IgD-negative memory B cell (primary cell): ENCODE measurements at regions not wholly inside any gene's neighbourhood (a gene's known extent, or its start where the extent isn't known, plus 50 kb on each side); places are given as distances from the start of the nearest gene placed in this dataset.

ENCODE experiments used
- H3K27ac Mint-ChIP-seq, 3 donors: one replicate each; pipeline ENCODE4 v1.8.0; 2020 to 2022; ENCODE audit warnings: mild to moderate bottlenecking in 3 of 3, mixed read lengths in 3 of 3, moderate library complexity in 1 of 3
- H3K27me3 Mint-ChIP-seq: one replicate; pipeline ENCODE4 v1.8.0; 2021; ENCODE audit warnings: mixed read lengths
- H3K36me3 Mint-ChIP-seq: one replicate; pipeline ENCODE4 v1.8.0; 2020; ENCODE audit warnings: mild to moderate bottlenecking, mixed read lengths
- H3K4me1 Mint-ChIP-seq, 3 donors: one replicate each; pipeline ENCODE4 v1.8.0; 2020 to 2022; ENCODE audit warnings: mixed read lengths in 3 of 3, mild to moderate bottlenecking in 1 of 3
- H3K4me3 Mint-ChIP-seq, 4 donors: one replicate each; pipeline ENCODE4 v1.8.0; 2020 to 2022; ENCODE audit warnings: mild to moderate bottlenecking in 4 of 4, mixed read lengths in 4 of 4, moderate library complexity in 3 of 4
- H3K9me3 Mint-ChIP-seq, 3 donors: one replicate each; pipeline ENCODE4 v1.8.0; 2020 to 2021; ENCODE audit warnings: mixed read lengths in 3 of 3, mild to moderate bottlenecking in 1 of 3

DNA sequence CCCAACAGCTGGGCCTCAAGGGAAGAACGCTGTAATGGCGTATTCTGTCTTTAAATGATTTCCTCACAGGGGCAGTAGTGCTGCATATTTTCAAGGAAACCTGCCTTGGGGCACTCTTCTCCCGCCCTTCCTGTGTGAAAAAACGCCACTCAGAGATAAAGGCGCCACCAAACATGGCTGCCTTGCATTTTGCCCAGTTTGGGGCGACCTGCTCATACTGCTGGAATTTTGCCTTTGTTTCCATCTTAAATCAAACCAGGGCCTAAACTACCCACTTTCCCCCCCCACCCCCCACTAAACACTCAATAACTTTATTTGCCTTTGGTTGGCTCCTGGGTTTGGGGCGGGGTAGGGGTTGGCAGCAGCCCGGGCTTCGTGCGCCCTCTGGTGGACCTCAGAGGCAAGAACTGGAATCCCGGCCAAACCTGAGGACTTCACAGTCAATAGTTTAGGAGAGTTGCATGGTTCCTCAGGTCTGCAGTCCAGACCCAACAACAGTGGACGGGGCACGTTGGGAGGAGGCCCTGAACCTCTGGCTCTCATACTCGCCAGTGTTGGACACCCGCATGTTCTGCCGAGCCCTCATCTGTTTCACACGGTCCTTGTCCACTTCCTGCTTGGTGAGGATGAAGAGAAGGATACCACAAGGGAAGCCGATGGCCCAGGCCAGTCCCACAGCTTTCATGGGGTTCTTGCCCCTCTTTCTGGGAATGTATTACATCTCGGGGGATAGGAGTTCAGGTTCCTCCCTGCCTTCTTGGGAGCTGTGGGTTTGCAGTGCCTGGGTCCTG, 220.1 kb upstream of the STK26 start:
- Mint-ChIP-seq H3K36me3 (no peaks in the 10 kb centered on the region), H3K4me1 (peaks cover 3 to 8% (median 5%) of the 10 kb centered on the region in 3 donors), H3K9me3 (no peaks in the 10 kb centered on the region), H3K4me3 (peak overlapping the region; percentile 86 to 98 (median 90)), H3K27me3 (no peaks in the 10 kb centered on the region), H3K27ac (peak overlapping the region; percentile 57 to 91 (median 89))

DNA sequence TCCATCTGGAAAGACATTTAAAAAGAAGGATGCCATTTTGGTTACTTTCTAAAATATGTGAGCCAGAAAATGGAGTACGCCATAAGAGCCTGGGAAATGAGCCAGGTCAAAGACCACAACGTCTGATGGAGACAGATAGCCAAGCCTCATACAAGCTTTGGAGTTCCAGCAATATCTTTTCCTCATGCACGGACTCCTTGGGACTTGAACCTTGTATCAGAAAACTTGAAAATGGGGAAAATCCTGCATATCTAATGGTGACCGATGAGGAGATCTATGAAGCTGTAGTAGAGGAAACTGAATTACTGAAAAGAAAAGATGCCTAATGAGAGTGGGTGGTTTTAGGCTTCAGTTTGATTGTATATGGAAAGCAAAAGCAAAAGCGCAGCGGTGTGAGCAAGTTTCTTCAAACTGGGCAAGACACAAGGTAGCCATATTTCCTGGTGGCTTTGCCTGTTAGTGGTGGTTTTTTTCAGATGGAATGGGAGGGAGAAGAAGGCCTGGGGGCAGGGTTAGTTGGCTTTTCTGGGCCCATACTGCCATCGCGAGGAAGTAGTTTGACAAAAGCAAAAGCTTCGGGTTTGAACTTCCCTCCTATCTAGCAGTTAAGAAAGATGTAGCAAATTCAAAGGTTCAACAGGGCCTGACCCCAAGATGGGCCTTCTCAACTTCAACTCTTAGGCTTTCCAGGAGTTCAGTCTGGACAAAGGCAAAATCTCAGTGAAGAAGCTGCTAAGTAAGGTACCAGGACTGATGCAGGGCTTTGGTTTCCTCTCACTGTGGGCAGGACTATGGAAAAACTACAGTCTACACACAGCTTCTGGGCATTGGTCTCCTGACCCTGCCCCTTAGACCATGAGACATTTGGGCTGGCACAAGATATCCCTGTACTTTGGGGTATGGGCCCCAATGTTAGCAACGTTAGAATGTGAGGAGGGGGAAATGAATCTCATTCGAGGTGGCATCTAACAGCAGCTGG, 210.0 kb upstream of the STK26 start:
- peaks cover 16 to 25% (median 20%) of the 10 kb centered on the region in 3 donors for H3K4me1 Mint-ChIP-seq
- no peaks in the 10 kb centered on the region for H3K36me3 Mint-ChIP-seq
- H3K4me3 Mint-ChIP-seq = peak overlapping the region; percentile 67 to 93 (median 88)
- H3K27ac Mint-ChIP-seq = peak overlapping the region; percentile 67 to 96 (median 89)
- H3K27me3 Mint-ChIP-seq = no peaks in the 10 kb centered on the region
- H3K9me3 Mint-ChIP-seq = no peaks in the 10 kb centered on the region

DNA sequence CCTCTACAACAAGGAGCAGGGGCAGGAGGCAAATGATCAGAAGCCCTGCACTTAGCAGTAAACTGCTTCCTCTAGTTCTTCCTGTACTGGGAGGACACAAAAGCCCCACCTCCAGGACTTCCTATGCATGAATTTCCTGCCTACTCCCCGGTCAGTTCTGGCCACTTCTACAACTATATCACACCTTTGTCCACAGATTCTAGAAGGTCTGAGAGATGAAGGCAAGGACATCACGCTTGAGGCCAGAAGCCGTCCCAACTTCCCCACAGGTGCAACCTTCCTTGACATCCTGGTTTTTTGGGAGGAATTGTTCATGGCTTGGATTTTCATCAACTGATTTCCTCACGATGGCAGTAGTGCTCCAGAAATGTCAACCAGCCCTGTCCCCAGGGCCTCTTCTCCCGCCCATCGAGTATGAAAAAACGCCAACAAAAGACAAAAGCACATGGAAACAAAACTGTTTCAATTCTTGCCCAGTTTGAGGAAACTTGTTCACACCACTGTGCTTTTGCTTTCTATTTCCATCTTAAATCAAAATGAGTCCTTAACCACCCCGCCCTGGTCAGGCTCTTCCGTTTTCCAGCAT, 206.5 kb upstream of the STK26 start:
- Mint-ChIP-seq H3K27me3 (no peaks in the 10 kb centered on the region), H3K4me1 (peaks cover 13 to 33% (median 23%) of the 10 kb centered on the region in 3 donors), H3K36me3 (no peaks in the 10 kb centered on the region), H3K9me3 (no peaks in the 10 kb centered on the region), H3K4me3 (peak overlapping the region; percentile 72 to 94 (median 88)), H3K27ac (peak overlapping the region; percentile 69 to 97 (median 87))

DNA sequence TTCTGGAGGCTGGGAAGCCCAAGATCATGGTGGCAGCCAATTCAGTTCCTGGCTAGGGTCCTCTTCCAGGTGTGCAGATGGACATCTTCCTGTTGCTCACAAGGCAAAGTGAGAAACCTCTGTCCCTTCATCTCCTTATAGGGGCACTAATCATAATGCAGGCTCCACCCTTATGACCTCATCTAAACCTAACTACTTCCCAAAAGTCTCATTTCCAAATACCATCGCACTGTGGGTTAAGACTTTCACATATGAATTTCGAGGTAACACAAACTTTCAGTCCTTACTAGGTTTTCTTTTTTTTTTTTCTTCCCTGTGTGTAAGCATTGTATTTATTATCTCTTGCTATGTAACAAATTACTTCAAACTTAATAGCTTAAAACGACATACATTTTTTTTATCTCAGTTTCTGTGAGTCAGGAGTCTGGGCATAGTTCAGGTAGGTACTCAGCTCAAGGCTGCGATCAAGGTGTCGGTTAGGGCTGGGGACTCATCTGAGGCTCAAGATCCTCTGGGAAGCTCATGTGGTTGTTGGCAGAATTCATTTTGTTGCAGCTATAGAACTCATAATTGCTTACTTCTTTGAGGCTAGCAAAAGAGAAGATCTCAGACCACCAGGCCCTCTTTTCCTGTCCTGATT, 204.7 kb upstream of the STK26 start:
- Mint-ChIP-seq H3K27ac (peak overlapping the region in 2 of 3 donors; percentile 63 to 97), H3K36me3 (no peaks in the 10 kb centered on the region), H3K9me3 (no peaks in the 10 kb centered on the region), H3K27me3 (no peaks in the 10 kb centered on the region), H3K4me1 (peaks cover 14 to 35% (median 23%) of the 10 kb centered on the region in 3 donors), H3K4me3 (peak overlapping the region in 2 of 4 donors; percentile 72 to 74)

DNA sequence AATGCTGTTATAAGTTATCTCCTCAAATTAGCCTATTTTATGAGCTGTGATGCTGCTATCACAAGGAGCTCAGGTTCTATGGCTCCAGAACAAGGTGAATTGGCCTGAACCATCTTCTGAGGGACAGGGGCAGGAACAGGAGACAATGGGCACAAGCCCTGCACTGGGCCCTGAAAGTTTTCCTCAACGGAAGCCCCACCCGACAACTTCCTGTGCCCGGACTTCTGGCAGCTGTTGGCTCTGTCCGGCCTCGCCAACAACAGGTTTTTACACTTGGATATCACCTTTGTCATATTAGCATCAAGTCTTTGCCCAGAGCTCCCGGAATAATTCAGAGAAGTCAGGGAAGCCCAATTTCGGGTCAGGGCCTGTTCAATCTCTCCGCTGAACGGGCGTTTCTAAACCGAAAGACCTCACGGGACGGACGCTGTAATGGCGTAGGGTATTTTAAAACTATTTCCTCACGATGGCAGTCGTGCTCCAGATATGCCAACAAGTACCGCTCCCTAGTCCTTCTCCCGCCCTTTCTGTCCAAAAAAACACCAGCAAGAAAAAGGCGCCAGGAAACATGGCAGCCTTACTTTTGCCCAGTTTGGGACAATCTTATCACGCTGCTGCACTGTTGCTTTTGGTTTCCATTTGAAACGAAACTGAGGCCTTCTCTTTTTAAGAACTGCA, 201.0 kb upstream of the STK26 start:
- H3K4me1 Mint-ChIP-seq = peaks cover 8 to 19% (median 16%) of the 10 kb centered on the region in 3 donors
- peak overlapping the region; percentile 92 to 98 (median 96) for H3K4me3 Mint-ChIP-seq
- H3K9me3 Mint-ChIP-seq = no peaks in the 10 kb centered on the region
- H3K36me3 Mint-ChIP-seq = no peaks in the 10 kb centered on the region
- peak overlapping the region; percentile 89 to 100 (median 99) for H3K27ac Mint-ChIP-seq
- H3K27me3 Mint-ChIP-seq = no peaks in the 10 kb centered on the region

DNA sequence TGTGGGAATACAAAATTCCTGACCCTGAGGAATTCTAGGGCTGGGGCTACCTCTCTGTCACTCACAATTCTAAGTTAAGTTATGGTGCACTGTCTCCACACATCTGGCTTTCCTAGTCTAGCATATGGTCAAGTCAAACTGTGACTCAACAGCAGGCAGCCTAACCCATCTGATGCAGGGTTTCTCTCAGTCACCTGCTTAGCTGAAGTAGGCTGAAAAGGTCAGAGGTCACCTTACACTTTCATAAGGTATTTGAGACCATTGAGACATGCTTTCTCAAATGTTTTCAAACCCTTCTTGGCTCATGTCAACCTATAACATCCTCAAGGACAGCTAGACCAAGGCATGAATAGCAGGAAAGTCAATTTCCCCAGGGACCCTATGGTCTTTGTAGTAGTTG, 196.5 kb upstream of the STK26 start:
- Mint-ChIP-seq H3K27me3 (no peaks in the 10 kb centered on the region), H3K27ac (no peak overlapping the region), H3K36me3 (no peaks in the 10 kb centered on the region), H3K4me1 (peaks cover 7 to 16% (median 15%) of the 10 kb centered on the region in 3 donors), H3K4me3 (no peak overlapping the region), H3K9me3 (no peaks in the 10 kb centered on the region)

DNA sequence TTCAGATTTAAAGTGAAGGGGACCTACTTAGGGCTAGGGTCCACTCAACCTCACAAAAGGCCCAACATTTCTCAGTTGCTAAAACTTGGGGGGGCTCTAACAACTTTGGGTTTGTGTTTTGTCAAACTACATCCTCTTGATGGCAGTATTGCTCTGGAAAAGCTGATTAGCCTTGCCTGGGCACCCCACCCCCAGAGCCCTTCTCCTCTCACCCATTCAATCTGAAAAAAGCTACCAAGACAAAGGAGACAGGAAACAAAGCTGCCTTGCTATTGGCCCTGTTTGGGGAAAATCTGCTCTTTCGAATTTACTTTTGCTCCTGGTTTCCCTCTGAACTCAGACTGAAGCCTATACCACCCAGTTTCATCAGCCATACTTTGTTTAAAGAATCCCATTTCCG, 195.2 kb upstream of the STK26 start:
- Mint-ChIP-seq H3K4me3 (no peak overlapping the region), H3K9me3 (no peaks in the 10 kb centered on the region), H3K4me1 (peaks cover 0 to 10% (median 7%) of the 10 kb centered on the region in 3 donors), H3K36me3 (no peaks in the 10 kb centered on the region), H3K27ac (peak overlapping the region in 1 of 3 donors; percentile 47), H3K27me3 (no peaks in the 10 kb centered on the region)

DNA sequence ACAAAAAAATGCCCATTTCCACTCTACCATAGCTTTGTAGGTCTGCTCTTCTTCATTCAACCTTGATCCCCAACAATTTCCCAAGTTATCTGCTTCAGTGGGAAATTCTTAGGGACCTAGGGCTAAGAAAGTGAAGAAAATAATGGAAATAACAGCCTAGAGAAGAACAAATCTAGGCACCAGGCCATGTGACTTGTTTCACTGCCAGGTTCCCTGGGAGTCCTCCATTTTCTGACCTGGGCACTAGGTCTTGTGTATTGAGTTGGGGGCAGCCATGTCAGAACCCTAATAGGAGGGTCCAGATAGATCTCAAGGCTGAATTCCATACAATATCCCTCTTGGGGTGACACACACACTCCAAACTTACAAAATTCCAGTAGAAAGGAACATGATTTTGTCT, 194.6 kb upstream of the STK26 start:
- H3K4me1 Mint-ChIP-seq = peaks cover 0 to 9% (median 7%) of the 10 kb centered on the region in 3 donors
- H3K27ac Mint-ChIP-seq = no peak overlapping the region
- H3K36me3 Mint-ChIP-seq = no peaks in the 10 kb centered on the region
- H3K9me3 Mint-ChIP-seq = no peaks in the 10 kb centered on the region
- H3K27me3 Mint-ChIP-seq = no peaks in the 10 kb centered on the region
- no peak overlapping the region for H3K4me3 Mint-ChIP-seq

DNA sequence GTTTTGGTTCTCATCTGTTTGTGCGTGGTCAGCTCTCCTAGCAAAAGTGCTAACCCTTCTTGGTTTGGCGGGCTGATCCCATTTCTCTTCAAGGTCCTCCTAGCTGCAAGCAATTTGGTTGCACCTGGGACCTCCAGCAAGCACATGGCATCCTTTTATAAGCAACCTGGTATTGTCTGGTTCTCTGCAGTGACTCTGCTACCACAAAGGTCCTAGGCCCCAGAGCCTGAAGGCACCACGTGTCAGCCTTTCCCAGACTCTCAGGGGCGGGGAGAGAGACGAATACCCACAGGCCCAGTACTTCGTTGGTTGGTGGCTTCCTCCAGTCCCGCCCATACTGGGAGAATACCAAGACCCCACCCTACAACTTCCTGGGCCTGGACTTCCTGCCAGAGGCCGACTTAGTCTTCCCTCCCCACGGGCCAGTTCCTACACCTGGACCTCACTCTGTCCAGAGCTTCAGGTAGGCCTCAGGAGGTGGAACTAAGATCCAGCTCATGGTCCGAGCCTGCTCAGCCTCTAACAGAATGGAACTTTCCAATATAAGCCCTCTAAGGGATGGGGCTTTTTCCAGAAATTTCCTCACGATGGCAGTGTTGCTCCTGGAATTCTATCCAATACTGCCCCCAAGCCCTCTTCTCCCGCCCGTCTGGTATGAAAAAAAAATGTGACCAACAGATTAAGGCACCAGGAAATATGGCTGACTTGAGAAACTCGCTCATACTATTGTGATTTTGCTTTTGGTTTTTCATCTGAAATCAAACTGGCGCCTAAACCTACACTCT, 192.5 kb upstream of the STK26 start:
- Mint-ChIP-seq H3K27ac (peak overlapping the region in 1 of 3 donors; percentile 4), H3K36me3 (no peaks in the 10 kb centered on the region), H3K4me3 (peak overlapping the region in 3 of 4 donors; percentile 23 to 63 (median 41)), H3K4me1 (peaks cover 0 to 9% (median 7%) of the 10 kb centered on the region in 3 donors), H3K9me3 (no peaks in the 10 kb centered on the region), H3K27me3 (no peaks in the 10 kb centered on the region)

DNA sequence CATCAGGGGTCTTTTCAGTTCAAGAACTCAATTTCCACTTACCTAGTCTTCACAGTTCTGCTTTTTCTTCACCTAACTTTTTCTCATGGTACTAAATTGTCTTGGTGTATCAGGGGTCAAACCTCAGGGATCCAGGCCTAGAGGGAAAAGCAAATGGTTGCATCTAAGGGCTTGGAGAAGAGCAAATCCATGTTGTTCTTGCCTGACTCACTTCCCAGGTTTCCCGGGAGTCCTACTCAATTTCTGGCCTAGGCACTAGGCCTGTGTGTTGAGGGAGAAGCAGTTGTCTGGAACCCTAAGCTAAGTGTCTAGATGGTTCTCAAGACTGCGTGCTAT, 191.9 kb upstream of the STK26 start:
- Mint-ChIP-seq H3K4me3 (peak overlapping the region in 2 of 4 donors; percentile 23 to 43), H3K36me3 (no peaks in the 10 kb centered on the region), H3K27ac (peak overlapping the region in 1 of 3 donors; percentile 4), H3K4me1 (peaks cover 0 to 9% (median 7%) of the 10 kb centered on the region in 3 donors), H3K9me3 (no peaks in the 10 kb centered on the region), H3K27me3 (no peaks in the 10 kb centered on the region)

DNA sequence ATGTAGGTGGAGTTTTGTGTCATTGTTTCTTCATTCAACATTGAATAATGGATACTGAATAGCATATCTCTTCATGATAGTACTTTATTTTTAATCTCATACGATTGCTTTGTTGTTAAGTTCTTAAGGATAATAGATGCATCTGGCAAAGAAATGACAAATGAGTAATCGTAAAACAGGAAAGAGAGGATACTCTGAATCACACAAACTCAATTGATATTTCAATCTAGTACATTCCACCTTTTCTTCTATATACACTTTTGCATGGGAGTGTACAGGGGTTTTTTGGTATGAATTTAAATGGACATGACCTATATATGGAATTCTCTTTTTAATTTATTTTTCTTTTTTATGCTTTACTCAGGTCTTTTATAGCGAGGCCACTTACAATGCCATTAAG, 186.9 kb upstream of the STK26 start:
- Mint-ChIP-seq H3K4me3 (no peak overlapping the region), H3K27ac (no peak overlapping the region), H3K4me1 (peaks cover 0 to 2% (median 2%) of the 10 kb centered on the region in 3 donors), H3K9me3 (no peaks in the 10 kb centered on the region), H3K36me3 (no peaks in the 10 kb centered on the region), H3K27me3 (peaks cover under 1% of the 10 kb centered on the region)

DNA sequence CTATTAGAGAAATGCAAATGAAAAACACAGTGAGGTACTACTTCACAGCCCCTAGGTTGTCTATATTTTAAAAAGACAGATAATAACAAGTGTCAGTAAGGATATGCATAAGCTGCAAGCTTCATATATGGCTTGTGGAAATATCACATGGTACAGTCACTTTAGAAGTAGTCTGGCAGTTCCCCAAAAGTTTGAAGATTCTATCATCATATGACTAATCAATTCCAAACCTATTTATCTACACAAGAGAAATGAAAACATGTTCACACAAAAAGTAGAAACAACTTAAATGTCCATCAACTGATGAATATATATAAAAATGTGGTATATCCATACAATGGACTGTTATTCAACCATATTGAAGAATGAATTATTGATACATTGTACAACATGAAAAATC, 185.8 kb upstream of the STK26 start:
- H3K4me1 Mint-ChIP-seq = peaks cover 0 to 5% (median 4%) of the 10 kb centered on the region in 3 donors
- H3K27me3 Mint-ChIP-seq = peaks cover 2% of the 10 kb centered on the region

DNA sequence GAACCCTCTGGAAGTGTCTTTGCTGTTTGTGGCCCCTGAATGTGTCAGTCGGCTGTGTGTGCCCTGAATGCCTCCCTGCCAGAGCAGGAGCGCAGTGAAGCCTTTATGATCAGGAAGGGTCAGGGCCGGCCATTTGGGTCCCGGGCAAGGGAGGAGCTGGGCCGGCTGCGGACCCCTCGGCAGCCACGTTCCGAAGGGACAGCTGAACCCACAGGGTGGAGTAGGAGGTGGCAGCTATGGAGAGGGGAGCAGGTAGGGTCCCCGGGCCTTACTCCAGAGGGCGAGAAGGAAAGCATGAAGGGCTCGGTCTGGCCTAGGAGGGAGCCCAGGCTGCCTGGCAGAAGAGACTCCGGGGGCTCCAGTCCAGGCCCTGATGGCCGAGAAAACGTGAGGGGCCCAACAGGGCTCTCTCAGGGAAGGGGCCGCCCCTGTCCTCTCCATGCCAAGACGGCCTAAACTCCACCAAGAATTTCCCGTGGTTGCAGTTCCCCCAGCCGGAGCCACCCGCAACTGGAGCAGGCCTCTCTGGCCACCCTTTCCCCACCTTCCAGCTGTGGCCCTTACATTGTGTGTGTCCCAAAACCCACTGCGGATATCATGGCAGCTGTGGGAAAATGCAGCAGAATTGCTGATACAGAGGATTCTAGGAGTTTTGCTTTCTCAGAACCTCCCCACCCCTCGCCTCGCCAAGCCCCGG, 182.2 kb upstream of the STK26 start:
- Mint-ChIP-seq H3K36me3 (no peaks in the 10 kb centered on the region), H3K4me1 (peaks cover 0 to 5% (median 4%) of the 10 kb centered on the region in 3 donors), H3K4me3 (no peak overlapping the region), H3K27ac (peak overlapping the region in 1 of 3 donors; percentile 44), H3K9me3 (no peaks in the 10 kb centered on the region), H3K27me3 (peaks cover 12% of the 10 kb centered on the region)

More for the DNA sequence above, 185.8 kb upstream of the STK26 start:
- no peak overlapping the region for H3K27ac Mint-ChIP-seq
- no peaks in the 10 kb centered on the region for H3K36me3 Mint-ChIP-seq
- H3K9me3 Mint-ChIP-seq = no peaks in the 10 kb centered on the region
- no peak overlapping the region for H3K4me3 Mint-ChIP-seq
